Left lung (tissue), 4 donors: ENCODE measurements at regions not wholly inside any gene's neighbourhood (a gene's known extent, or its start where the extent isn't known, plus 50 kb on each side); places are given as distances from the start of the nearest gene placed in this dataset.

Experiments
- ATAC-seq: fragments of 200-7000 bp; cut with Tn5 transposase; one replicate; pipeline ENCODE4 v1.9.1; 2020; ENCODE audit warnings: moderate library complexity
- DNase-seq, 4 donors: peaks; one replicate each; pipeline ENCODE4 v3.0.0-alpha.2; 2013 to 2020
- H3K27ac ChIP-seq, 2 donors: fragments of 200-600 bp; sonication (generic) in 1 of 2; one replicate each; pipeline versions ENCODE4 v1.5.0 to v1.8.0; 2020 to 2021
- H3K27me3 ChIP-seq, 2 donors: fragments of 200-600 bp; sonication (generic) in 1 of 2; one replicate each; pipeline versions ENCODE4 v1.5.0 to v1.8.0; 2020 to 2021
- H3K36me3 ChIP-seq, 2 donors: fragments of 200-600 bp; sonication (generic) in 1 of 2; one replicate each; pipeline versions ENCODE4 v1.5.0 to v1.8.0; 2020 to 2021
- H3K4me1 ChIP-seq, 2 donors: fragments of 200-600 bp; one replicate each; pipeline ENCODE4 v1.8.0; 2021
- H3K4me3 ChIP-seq, 2 donors: fragments of 200-600 bp; sonication (generic) in 1 of 2; one replicate each; pipeline versions ENCODE4 v1.5.0 to v1.8.0; 2020 to 2021; ENCODE audit warnings: mild to moderate bottlenecking in 1 of 2
- H3K9me3 ChIP-seq, 2 donors: fragments of 200-600 bp; sonication (generic) in 1 of 2; one replicate each; pipeline versions ENCODE4 v1.5.0 to v1.8.0; 2020 to 2021
- intact Hi-C, 2 donors: fragments of 100-400 bp; cut with DNase I; formaldehyde crosslinking; loops; one replicate each; pipeline versions ENCODE4 v1.11.2 to v1.14.2; 2022
- TF ChIP-seq, protein P1 (sequence below), 2 donors: fragments of 200-600 bp; sonication (generic) in 1 of 2; IDR thresholded peaks; one replicate each; pipeline versions ENCODE4 v1.5.0 to v1.8.0; 2021; ENCODE audit warnings: antibody characterized with exemption in 2 of 2
- donor health status: DM: no; HTN: yes; CAD: no.
- donor health status: DM: no; HTN: no; CAD: no.

DNA sequence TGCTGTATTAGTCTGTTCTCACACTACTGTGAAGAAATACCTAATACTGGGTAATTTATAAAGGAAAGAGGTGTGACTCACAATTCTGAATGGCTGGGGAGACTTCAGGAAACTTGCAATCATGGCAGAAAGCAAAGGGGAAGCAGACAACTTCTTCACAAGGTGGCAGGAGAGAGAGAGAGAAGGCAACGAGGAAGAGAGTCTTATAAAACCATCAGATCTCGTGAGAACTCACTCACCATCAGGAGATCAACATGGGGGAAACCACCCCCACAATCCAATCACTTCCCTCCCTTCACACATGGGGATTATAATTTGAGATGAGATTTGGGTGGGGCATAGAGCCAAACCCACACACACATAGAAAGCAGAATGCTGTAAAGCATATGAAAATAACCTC, 896.2 kb downstream of the CDH11 start:
- no peaks in the 10 kb centered on the region for H3K36me3 ChIP-seq
- H3K27ac ChIP-seq = no peak overlapping the region
- peaks cover 0 to 11% of the 10 kb centered on the region in 2 donors for H3K9me3 ChIP-seq
- intact Hi-C loops = no loop called here
- TF ChIP-seq, protein P1, sequence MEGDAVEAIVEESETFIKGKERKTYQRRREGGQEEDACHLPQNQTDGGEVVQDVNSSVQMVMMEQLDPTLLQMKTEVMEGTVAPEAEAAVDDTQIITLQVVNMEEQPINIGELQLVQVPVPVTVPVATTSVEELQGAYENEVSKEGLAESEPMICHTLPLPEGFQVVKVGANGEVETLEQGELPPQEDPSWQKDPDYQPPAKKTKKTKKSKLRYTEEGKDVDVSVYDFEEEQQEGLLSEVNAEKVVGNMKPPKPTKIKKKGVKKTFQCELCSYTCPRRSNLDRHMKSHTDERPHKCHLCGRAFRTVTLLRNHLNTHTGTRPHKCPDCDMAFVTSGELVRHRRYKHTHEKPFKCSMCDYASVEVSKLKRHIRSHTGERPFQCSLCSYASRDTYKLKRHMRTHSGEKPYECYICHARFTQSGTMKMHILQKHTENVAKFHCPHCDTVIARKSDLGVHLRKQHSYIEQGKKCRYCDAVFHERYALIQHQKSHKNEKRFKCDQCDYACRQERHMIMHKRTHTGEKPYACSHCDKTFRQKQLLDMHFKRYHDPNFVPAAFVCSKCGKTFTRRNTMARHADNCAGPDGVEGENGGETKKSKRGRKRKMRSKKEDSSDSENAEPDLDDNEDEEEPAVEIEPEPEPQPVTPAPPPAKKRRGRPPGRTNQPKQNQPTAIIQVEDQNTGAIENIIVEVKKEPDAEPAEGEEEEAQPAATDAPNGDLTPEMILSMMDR (IDR thresholded peaks at IDR 0.05) = no peak
- H3K27me3 ChIP-seq = no peaks in the 10 kb centered on the region
- no peak overlapping the region for H3K4me3 ChIP-seq
- no peaks in the 10 kb centered on the region for H3K4me1 ChIP-seq
- no peak for ATAC-seq
- no peak for DNase-seq

GRCh38 chr16:64225036-64225435, 896.8 kb downstream of the CDH11 start:
- Histone ChIP-seq H3K27me3 (no peaks in the 10 kb centered on the region), H3K4me3 (no peak overlapping the region), H3K36me3 (no peaks in the 10 kb centered on the region), H3K9me3 (peaks cover 0 to 8% of the 10 kb centered on the region in 2 donors), H3K27ac (no peak overlapping the region), H3K4me1 (no peaks in the 10 kb centered on the region)
- DNase-seq (no peak), ATAC-seq (no peak)
- intact Hi-C loops = no loop called here
- TF ChIP-seq, protein P1 (IDR thresholded peaks at IDR 0.05) = no peak

- H3K9me3 ChIP-seq = no peaks in the 10 kb centered on the region
- TF ChIP-seq, protein P1 (IDR thresholded peaks at IDR 0.05) = no peak
- no peaks in the 10 kb centered on the region for H3K36me3 ChIP-seq
- ATAC-seq (no peak), DNase-seq (peak in 1 of 4 donors; percentile 15)
- H3K27me3 ChIP-seq = no peaks in the 10 kb centered on the region
- no peak overlapping the region for H3K27ac ChIP-seq
- H3K4me1 ChIP-seq = no peaks in the 10 kb centered on the region
- intact Hi-C loops = no loop called here
- H3K4me3 ChIP-seq = no peak overlapping the region
These were observed 903.9 kb downstream of the CDH11 start for GRCh38 chr16:64217789-64218535.

- Histone ChIP-seq H3K4me1 (no peaks in the 10 kb centered on the region), H3K27me3 (no peaks in the 10 kb centered on the region), H3K27ac (no peak overlapping the region), H3K9me3 (no peaks in the 10 kb centered on the region), H3K36me3 (no peaks in the 10 kb centered on the region), H3K4me3 (no peak overlapping the region)
- TF ChIP-seq, protein P1 (IDR thresholded peaks at IDR 0.05) = no peak
- intact Hi-C loops = no loop called here
- ATAC-seq = no peak
- no peak for DNase-seq
These were observed 906.1 kb downstream of the CDH11 start for GRCh38 chr16:64215730-64216129.

DNA sequence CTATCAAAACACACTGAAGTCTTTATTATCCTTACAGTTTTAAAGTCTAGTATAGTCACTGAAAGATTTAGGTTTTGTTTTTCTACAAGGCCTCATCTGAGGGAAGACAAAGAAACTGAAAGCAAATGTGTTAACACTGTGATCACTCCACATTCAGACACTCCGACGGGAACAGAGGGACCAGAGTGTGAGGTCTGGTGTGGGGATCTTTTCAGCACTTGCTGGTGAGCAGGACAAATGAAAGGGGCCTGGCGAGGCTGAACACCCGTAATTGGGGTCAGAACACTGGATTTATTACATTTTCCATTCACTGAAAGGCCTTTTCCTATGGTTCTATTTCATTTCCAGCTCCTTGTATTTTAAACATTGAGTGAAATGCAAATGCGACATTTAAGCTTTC, 910.5 kb downstream of the CDH11 start:
- no peaks in the 10 kb centered on the region for H3K27me3 ChIP-seq
- H3K27ac ChIP-seq = no peak overlapping the region
- no peak overlapping the region for H3K4me3 ChIP-seq
- TF ChIP-seq, protein P1 (IDR thresholded peaks at IDR 0.05) = no peak
- no peaks in the 10 kb centered on the region for H3K36me3 ChIP-seq
- intact Hi-C loops = no loop called here
- ATAC-seq (no peak), DNase-seq (no peak)
- no peaks in the 10 kb centered on the region for H3K9me3 ChIP-seq
- H3K4me1 ChIP-seq = no peaks in the 10 kb centered on the region
